Gastroesophageal sphincter (tissue), 4 donors: ENCODE measurements at regions not wholly inside any gene's neighbourhood (a gene's known extent, or its start where the extent isn't known, plus 50 kb on each side); places are given as distances from the start of the nearest gene placed in this dataset.

Source experiments
- ATAC-seq: fragments of 150-250 bp; one replicate; pipeline ENCODE4 v1.9.1; 2016; ENCODE audit warnings: mild to moderate bottlenecking, moderate library complexity
- H3K27ac ChIP-seq, 4 donors: fragments of 200-600 bp; sonication (generic) in 3 of 4; 1 replicate in 3 of 4; 2 replicates in 1 of 4; pipeline ENCODE4 v1.5.1; 2016 to 2019
- H3K27me3 ChIP-seq: fragments of 200-600 bp; sonication (generic); one replicate; pipeline ENCODE4 v1.5.1; 2019
- H3K36me3 ChIP-seq, 2 donors: fragments of 200-600 bp; sonication (generic); one replicate each; pipeline ENCODE4 v1.5.1; 2019; ENCODE audit warnings: control low read depth in 1 of 2
- H3K4me1 ChIP-seq, 3 donors: fragments of 200-600 bp; sonication (generic); 1 replicate in 2 of 3; 2 replicates in 1 of 3; pipeline ENCODE4 v1.5.1; 2016 to 2019; ENCODE audit warnings: control low read depth in 2 of 3
- H3K4me3 ChIP-seq, 2 donors: fragments of 200-600 bp; sonication (generic); one replicate each; pipeline ENCODE4 v1.5.1; 2019; ENCODE audit warnings: mild to moderate bottlenecking in 1 of 2, moderate library complexity in 1 of 2
- H3K9me3 ChIP-seq, 3 donors: fragments of 200-600 bp; sonication (generic); one replicate each; pipeline ENCODE4 v1.5.1; 2017 to 2019; ENCODE audit warnings: control low read depth in 2 of 3
- EP300 ChIP-seq: sonication (generic); formaldehyde crosslinking; IDR thresholded peaks from one replicate; pipeline ENCODE4 v1.6.1; 2017; ENCODE audit warnings: antibody characterized with exemption, mild to moderate bottlenecking
- POLR2A ChIP-seq, 2 donors: fragments of 450-650 bp; IDR thresholded peaks; one replicate each; pipeline ENCODE4 v1.6.1; 2017; ENCODE audit warnings: antibody characterized with exemption in 2 of 2, mild to moderate bottlenecking in 2 of 2, moderate library complexity in 1 of 2
- POLR2AphosphoS5 ChIP-seq: sonication (generic); formaldehyde crosslinking; IDR thresholded peaks from one replicate; pipeline ENCODE4 v1.6.1; 2017; ENCODE audit warnings: antibody characterized with exemption
- WGBS, 2 donors: methylation state at CpG; one replicate each; pipeline ENCODE4 v1.1.5; 2018; ENCODE audit warnings: low coverage in 1 of 2; 5-methylcytosine and 5-hydroxymethylcytosine counted together
- TF ChIP-seq, protein P1 (sequence below), 4 experiments: fragments of 200-600 bp in 2 of 4; fragments of 450-650 bp in 2 of 4; sonication (generic) in 1 of 4; IDR thresholded peaks; one replicate each; pipeline ENCODE4 v1.5.1; 2017 to 2019; ENCODE audit warnings: antibody characterized with exemption in 4 of 4, mild to moderate bottlenecking in 2 of 4, moderate library complexity in 2 of 4

DNA sequence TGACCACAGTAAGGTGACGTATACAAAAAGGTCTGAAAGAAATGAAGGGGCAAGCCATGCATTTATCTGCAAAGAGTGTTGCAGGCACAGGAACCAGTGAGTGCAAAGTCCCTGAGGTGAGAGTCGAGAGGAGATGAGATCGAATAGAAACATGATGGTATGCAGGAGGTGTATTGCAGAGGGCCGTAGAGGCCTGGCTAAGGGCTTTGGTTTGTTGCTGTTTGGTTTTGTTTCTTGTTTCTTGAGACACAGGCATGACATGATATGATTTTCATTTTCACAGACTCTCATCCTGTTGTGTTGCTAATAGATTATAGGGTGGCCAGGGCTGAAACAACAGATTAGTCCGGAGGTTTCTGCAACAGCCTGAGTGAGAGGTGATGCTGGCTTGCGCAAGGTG, 80.4 kb downstream of the HSPH1 start:
- Histone ChIP-seq H3K4me1 (no peaks in the 10 kb centered on the region), H3K4me3 (no peak overlapping the region), H3K36me3 (no peaks in the 10 kb centered on the region), H3K9me3 (no peaks in the 10 kb centered on the region), H3K27me3 (peaks cover 9% of the 10 kb centered on the region), H3K27ac (no peak overlapping the region)
- TF ChIP-seq, protein P1, sequence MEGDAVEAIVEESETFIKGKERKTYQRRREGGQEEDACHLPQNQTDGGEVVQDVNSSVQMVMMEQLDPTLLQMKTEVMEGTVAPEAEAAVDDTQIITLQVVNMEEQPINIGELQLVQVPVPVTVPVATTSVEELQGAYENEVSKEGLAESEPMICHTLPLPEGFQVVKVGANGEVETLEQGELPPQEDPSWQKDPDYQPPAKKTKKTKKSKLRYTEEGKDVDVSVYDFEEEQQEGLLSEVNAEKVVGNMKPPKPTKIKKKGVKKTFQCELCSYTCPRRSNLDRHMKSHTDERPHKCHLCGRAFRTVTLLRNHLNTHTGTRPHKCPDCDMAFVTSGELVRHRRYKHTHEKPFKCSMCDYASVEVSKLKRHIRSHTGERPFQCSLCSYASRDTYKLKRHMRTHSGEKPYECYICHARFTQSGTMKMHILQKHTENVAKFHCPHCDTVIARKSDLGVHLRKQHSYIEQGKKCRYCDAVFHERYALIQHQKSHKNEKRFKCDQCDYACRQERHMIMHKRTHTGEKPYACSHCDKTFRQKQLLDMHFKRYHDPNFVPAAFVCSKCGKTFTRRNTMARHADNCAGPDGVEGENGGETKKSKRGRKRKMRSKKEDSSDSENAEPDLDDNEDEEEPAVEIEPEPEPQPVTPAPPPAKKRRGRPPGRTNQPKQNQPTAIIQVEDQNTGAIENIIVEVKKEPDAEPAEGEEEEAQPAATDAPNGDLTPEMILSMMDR (IDR thresholded peaks at IDR 0.05) = no peak
- TF ChIP-seq EP300 = no peak
- no peak for TF ChIP-seq POLR2AphosphoS5
- TF ChIP-seq POLR2A (IDR thresholded peaks at IDR 0.05) = no peak
- 90 to 92% methylated on average over 6 of the region's 6 CpGs for WGBS, 2 donors
- no peak for ATAC-seq

GRCh38 chr13:31074756-31075155, 86.9 kb downstream of the HSPH1 start:
- Histone ChIP-seq H3K27me3 (peaks cover 5% of the 10 kb centered on the region), H3K9me3 (no peaks in the 10 kb centered on the region), H3K36me3 (no peaks in the 10 kb centered on the region), H3K4me1 (no peaks in the 10 kb centered on the region), H3K27ac (no peak overlapping the region), H3K4me3 (no peak overlapping the region)
- ATAC-seq = no peak
- TF ChIP-seq POLR2AphosphoS5 = no peak
- TF ChIP-seq, protein P1 (IDR thresholded peaks at IDR 0.05) = no peak
- no peak for TF ChIP-seq POLR2A (IDR thresholded peaks at IDR 0.05)
- no peak for TF ChIP-seq EP300

DNA sequence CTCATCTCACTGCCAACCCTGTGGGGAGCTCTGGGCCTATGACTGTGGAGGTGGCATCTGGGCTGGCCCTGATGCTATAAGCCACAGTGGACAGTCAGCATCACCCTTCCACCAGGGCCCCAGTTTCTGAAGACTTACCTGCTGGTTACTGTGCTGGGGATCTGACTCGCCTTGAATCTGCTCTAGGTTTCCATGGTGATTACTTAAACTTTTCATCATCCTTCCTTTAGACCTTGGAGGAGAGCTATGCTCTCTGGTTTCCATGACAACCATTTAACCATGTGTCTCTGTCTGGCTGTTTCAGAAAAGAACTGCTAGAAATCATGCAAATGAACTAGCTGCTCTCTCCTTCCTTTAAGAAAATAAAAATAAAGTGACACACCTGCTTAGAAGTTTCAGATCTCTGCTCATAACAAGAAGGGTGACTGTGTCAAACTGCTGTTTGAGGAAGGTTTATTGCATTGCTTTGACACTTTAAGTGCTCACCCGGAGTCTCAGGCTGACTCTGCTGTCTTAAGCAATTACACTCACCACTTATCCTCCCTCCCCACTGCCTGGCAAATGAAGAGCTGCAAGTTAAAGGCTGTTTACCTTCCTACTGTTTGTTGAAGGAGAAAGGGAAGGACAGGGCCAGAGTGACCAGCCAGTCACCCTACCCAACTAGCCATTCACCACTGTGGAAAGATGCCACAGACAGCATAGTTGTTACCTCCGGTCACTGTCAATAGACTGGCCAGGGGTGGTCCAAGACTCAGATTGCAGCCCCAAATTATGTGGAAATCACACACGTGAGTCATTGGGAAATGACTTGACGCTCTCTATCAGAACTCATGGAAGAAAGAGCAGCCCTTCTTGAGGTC, 87.6 kb downstream of the HSPH1 start:
- Histone ChIP-seq H3K27ac (no peak overlapping the region), H3K36me3 (no peaks in the 10 kb centered on the region), H3K4me3 (no peak overlapping the region), H3K27me3 (peaks cover 5% of the 10 kb centered on the region), H3K4me1 (no peaks in the 10 kb centered on the region), H3K9me3 (no peaks in the 10 kb centered on the region)
- TF ChIP-seq, protein P1 (IDR thresholded peaks at IDR 0.05) = no peak
- TF ChIP-seq POLR2A (IDR thresholded peaks at IDR 0.05) = no peak
- no peak for TF ChIP-seq POLR2AphosphoS5
- no peak for ATAC-seq
- WGBS, 2 donors = 59 to 67% methylated on average over 1 to 5 of the region's 5 CpGs

DNA sequence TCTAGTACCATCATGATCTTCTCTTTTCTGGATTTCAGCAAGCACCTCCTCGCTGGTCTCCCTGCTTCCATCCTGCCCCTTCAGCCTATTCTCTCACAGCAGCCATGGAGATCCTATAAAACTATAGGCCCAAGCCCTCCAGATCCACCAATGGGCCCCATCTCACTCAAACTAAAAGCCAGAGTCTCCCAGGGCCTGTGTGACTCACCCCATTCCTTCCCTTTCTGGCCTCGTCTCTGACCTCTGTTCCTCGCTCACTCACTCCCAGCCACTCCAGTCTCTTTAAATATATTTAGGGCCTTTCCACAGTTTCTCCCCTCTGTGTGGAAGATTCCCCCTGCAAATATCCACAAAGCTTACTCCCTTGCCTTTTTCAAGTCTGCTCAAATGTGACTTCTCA, 89.7 kb downstream of the HSPH1 start:
- no peaks in the 10 kb centered on the region for H3K27me3 ChIP-seq
- H3K9me3 ChIP-seq = no peaks in the 10 kb centered on the region
- no peak overlapping the region for H3K27ac ChIP-seq
- ATAC-seq = no peak
- TF ChIP-seq EP300 = no peak
- TF ChIP-seq, protein P1 (IDR thresholded peaks at IDR 0.05) = no peak
- no peak for TF ChIP-seq POLR2A (IDR thresholded peaks at IDR 0.05)
- TF ChIP-seq POLR2AphosphoS5 = no peak
- H3K4me3 ChIP-seq = no peak overlapping the region
- 88 to 100% methylated on average over 3 of the region's 3 CpGs for WGBS, 2 donors
- no peaks in the 10 kb centered on the region for H3K36me3 ChIP-seq
- no peaks in the 10 kb centered on the region for H3K4me1 ChIP-seq
